ENCODE measurements at regions not wholly inside any gene's neighbourhood (a gene's known extent, or its start where the extent isn't known, plus 50 kb on each side); places are given as distances from the start of the nearest gene placed in this dataset.

DNA sequence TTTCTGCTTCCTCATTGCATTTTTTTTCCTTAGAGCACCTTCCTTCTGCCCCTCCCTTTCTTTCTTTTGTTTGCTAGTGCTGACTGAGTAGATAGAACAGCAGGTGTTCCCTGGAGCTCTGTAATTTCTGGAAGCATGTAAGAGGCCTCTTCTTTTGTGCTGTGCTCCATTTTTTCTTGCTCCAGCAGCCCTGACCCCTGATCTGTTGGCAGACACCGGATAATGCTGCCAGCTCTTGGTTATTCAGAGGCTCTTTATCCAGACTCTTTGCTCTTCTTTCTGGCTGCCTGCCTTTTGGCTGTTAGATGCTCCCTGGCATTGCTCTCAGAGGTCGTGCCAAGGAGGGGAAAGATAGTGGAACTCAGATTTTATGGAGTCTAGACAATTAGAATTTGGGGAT is 104.4 kb upstream of the RBMS3 start:
- TF ChIP-seq POLR2A (IDR thresholded peaks at IDR 0.05) = no peak
- TF ChIP-seq, protein P1, sequence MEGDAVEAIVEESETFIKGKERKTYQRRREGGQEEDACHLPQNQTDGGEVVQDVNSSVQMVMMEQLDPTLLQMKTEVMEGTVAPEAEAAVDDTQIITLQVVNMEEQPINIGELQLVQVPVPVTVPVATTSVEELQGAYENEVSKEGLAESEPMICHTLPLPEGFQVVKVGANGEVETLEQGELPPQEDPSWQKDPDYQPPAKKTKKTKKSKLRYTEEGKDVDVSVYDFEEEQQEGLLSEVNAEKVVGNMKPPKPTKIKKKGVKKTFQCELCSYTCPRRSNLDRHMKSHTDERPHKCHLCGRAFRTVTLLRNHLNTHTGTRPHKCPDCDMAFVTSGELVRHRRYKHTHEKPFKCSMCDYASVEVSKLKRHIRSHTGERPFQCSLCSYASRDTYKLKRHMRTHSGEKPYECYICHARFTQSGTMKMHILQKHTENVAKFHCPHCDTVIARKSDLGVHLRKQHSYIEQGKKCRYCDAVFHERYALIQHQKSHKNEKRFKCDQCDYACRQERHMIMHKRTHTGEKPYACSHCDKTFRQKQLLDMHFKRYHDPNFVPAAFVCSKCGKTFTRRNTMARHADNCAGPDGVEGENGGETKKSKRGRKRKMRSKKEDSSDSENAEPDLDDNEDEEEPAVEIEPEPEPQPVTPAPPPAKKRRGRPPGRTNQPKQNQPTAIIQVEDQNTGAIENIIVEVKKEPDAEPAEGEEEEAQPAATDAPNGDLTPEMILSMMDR (IDR thresholded peaks at IDR 0.05 in 8 of 11, conservative IDR thresholded peaks at IDR 0.05 in 3 of 11) = no peak
- TF ChIP-seq POLR2AphosphoS5 (IDR thresholded peaks at IDR 0.05) = no peak
